GM06990 (cell line): ENCODE measurements at regions not wholly inside any gene's neighbourhood (a gene's known extent, or its start where the extent isn't known, plus 50 kb on each side); places are given as distances from the start of the nearest gene placed in this dataset.

Experiments
- DNase-seq: peaks from one replicate; pipeline ENCODE4 v3.0.0-alpha.2; 2011; ENCODE audit not compliant: insufficient read length; ENCODE audit errors: extremely low read depth
- H3K27me3 ChIP-seq: replicated peaks from 2 replicates; pipeline ENCODE4 v1.6.0; 2011; ENCODE audit warnings: low read length; ENCODE audit not compliant: control insufficient read depth, insufficient read depth
- H3K36me3 ChIP-seq: 2 replicates; pipeline ENCODE4 v1.5.1; 2011; ENCODE audit warnings: low read length; ENCODE audit not compliant: control insufficient read depth, insufficient read depth
- H3K4me3 ChIP-seq: replicated peaks from 2 replicates; pipeline ENCODE4 v1.5.1; 2011; ENCODE audit warnings: low read depth, mild to moderate bottlenecking, control low read depth, low read length
- CTCF ChIP-seq: IDR thresholded peaks from 2 replicates; pipeline ENCODE4 v1.5.1; 2011; ENCODE audit warnings: low read length, control low read depth, mild to moderate bottlenecking, inconsistent platforms; ENCODE audit not compliant: insufficient read depth, poor library complexity, severe bottlenecking

- Histone ChIP-seq H3K4me3 (no peak overlapping the region), H3K27me3 (no peaks in the 10 kb centered on the region), H3K36me3 (no peaks in the 10 kb centered on the region)
- TF ChIP-seq CTCF, result no peak
- no peak for DNase-seq
Observed at GRCh38 chr10:4503076-4503475, 322.9 kb upstream of the AKR1E2 start.

GRCh38 chr10:4501306-4501705 is 324.7 kb upstream of the AKR1E2 start:
- Histone ChIP-seq H3K4me3 (no peak overlapping the region), H3K27me3 (no peaks in the 10 kb centered on the region), H3K36me3 (no peaks in the 10 kb centered on the region)
- DNase-seq, result no peak
- no peak for TF ChIP-seq CTCF

- Histone ChIP-seq H3K4me3 (no peak overlapping the region), H3K27me3 (no peaks in the 10 kb centered on the region), H3K36me3 (no peaks in the 10 kb centered on the region)
- TF ChIP-seq CTCF, result no peak
- DNase-seq, result no peak
Observed at GRCh38 chr10:4498711-4499251, 327.2 kb upstream of the AKR1E2 start.

GRCh38 chr10:4494551-4494950 is 331.5 kb upstream of the AKR1E2 start:
- Histone ChIP-seq H3K36me3 (no peaks in the 10 kb centered on the region), H3K4me3 (no peak overlapping the region), H3K27me3 (no peaks in the 10 kb centered on the region)
- DNase-seq, result no peak
- TF ChIP-seq CTCF, result no peak

GRCh38 chr10:4492202-4492601 is 333.8 kb upstream of the AKR1E2 start:
- H3K36me3 ChIP-seq, result no peaks in the 10 kb centered on the region
- TF ChIP-seq CTCF, result no peak
- no peaks in the 10 kb centered on the region for H3K27me3 ChIP-seq

GRCh38 chr10:4488904-4489303 is 337.1 kb upstream of the AKR1E2 start:
- TF ChIP-seq CTCF, result no peak
- no peak overlapping the region for H3K4me3 ChIP-seq
- H3K27me3 ChIP-seq, result no peaks in the 10 kb centered on the region
- no peaks in the 10 kb centered on the region for H3K36me3 ChIP-seq
- DNase-seq, result no peak

More at GRCh38 chr10:4492202-4492601, 333.8 kb upstream of the AKR1E2 start:
- no peak overlapping the region for H3K4me3 ChIP-seq
- no peak for DNase-seq
